ENCODE measurements at regions not wholly inside any gene's neighbourhood (a gene's known extent, or its start where the extent isn't known, plus 50 kb on each side); places are given as distances from the start of the nearest gene placed in this dataset.

GRCh38 chr4:181119186-181119585, 1124.0 kb upstream of the TENM3 start (continued):
- TF ChIP-seq DZIP1 (CRISPR knock-in tag; IDR thresholded peaks at IDR 0.05) (no peak), ZNF207 (IDR thresholded peaks at IDR 0.05; ENCODE audit: borderline replicate concordance) (no peak), GATAD2A (CRISPR knock-in tag; IDR thresholded peaks at IDR 0.05) (no peak), PAXIP1 (CRISPR knock-in tag; conservative IDR thresholded peaks at IDR 0.05) (no peak), GATA4 (IDR thresholded peaks at IDR 0.05; ENCODE audit: borderline replicate concordance, low read depth) (no peak)

GRCh38 chr4:181121733-181122132, 1121.5 kb upstream of the TENM3 start:
- Histone ChIP-seq H3K4me1 (ENCODE audit: insufficient read depth, low read length) (no peaks in the 10 kb centered on the region), H3K9me3 (ENCODE audit: low read length) (no peaks in the 10 kb centered on the region), H3K79me2 (ENCODE audit: insufficient read depth, low read length) (no peaks in the 10 kb centered on the region), H3K4me3 (replicated peaks in 1 of 3; ENCODE audit: insufficient read depth in 1 of 3, low read depth in 2 of 3, low read length in 3 of 3) (no peak overlapping the region), H4K20me1 (ENCODE audit: insufficient read depth, low read length) (no peaks in the 10 kb centered on the region), H3K27me3 (ENCODE audit: control insufficient read depth in 1 of 2, insufficient read depth in 2 of 2, low read length in 2 of 2) (no peaks in the 10 kb centered on the region), H3K9ac (ENCODE audit: insufficient read depth, low read depth, low read length) (no peak overlapping the region), H3K36me3 (replicated peaks in 1 of 2; ENCODE audit: control insufficient read depth in 1 of 2, insufficient read depth in 2 of 2, low read length in 2 of 2) (no peaks in the 10 kb centered on the region), H2AFZ (ENCODE audit: low read length) (no peak overlapping the region), H3K27ac (ENCODE audit: extremely low read length, insufficient read depth, low read length) (no peak overlapping the region), H3K4me2 (ENCODE audit: low read depth, low read length) (no peak overlapping the region)
- CTCF ChIA-PET (ENCODE audit: low intra/inter-chr PET ratio, low total read pairs) = no interaction called here
- in situ Hi-C loops (cut with HindIII; ENCODE audit: extremely low pct_ligation_motif_present, low pct_unique_long_range_greater_than_20kb) (no loop called here), intact Hi-C loops (cut with micrococcal nuclease; ENCODE audit: unreplicated experiment) (no loop called here)
- DNase-seq (ENCODE audit: low spot score) = no peak
- POLR2A ChIA-PET = no interaction called here
- whole genome bisulfite sequencing (ENCODE audit: low lambda C conversion rate) = 12% methylated on average over 7 of the region's 7 CpGs
- no TSS peak for BruUV-seq (replicated peaks)
- no peak for FAIRE-seq
- no peak for ATAC-seq
- TF ChIP-seq FOXO1 (CRISPR knock-in tag; IDR thresholded peaks at IDR 0.05) (no peak), ZBTB33 (CRISPR knock-in tag; IDR thresholded peaks at IDR 0.05) (no peak), KMT2B (CRISPR knock-in tag; IDR thresholded peaks at IDR 0.05) (no peak), GATAD2A (CRISPR knock-in tag; IDR thresholded peaks at IDR 0.05) (no peak), ZHX2 (IDR thresholded peaks at IDR 0.05; ENCODE audit: low read depth) (no peak), ZHX2 (CRISPR knock-in tag; IDR thresholded peaks at IDR 0.05; ENCODE audit: borderline replicate concordance) (no peak)

All from HepG2 (cell line).